GM12891 (cell line): ENCODE measurements at regions not wholly inside any gene's neighbourhood (a gene's known extent, or its start where the extent isn't known, plus 50 kb on each side); places are given as distances from the start of the nearest gene placed in this dataset.

Experiments used
- POLR2A ChIP-seq: IDR thresholded peaks from 2 replicates; pipeline ENCODE4 v1.6.1; 2011; ENCODE audit warnings: low read depth, low read length, control low read depth
- TAF1 ChIP-seq: IDR thresholded peaks from 2 replicates; pipeline ENCODE4 v1.6.1; 2011; ENCODE audit warnings: low read depth, low read length, control low read depth

- TF ChIP-seq POLR2A, result no peak
- no peak for TF ChIP-seq TAF1
Measured at GRCh38 chr6:149236589-149236988, 80.9 kb upstream of the TAB2 start.
